Dermis blood vessel endothelial cell (primary cell): ENCODE measurements at regions not wholly inside any gene's neighbourhood (a gene's known extent, or its start where the extent isn't known, plus 50 kb on each side); places are given as distances from the start of the nearest gene placed in this dataset.
A peak's percentile ranks its signal among the peaks of the same experiment; 100 is the strongest.
"Not testable (repeated sequence)": the region's sequence is repeated elsewhere in the genome, so short reads cannot be mapped to it uniquely, and the experiment has no call there.

ENCODE experiments used
- DNase-seq: peaks from one replicate; pipeline ENCODE4 v3.0.0; 2010

DNA sequence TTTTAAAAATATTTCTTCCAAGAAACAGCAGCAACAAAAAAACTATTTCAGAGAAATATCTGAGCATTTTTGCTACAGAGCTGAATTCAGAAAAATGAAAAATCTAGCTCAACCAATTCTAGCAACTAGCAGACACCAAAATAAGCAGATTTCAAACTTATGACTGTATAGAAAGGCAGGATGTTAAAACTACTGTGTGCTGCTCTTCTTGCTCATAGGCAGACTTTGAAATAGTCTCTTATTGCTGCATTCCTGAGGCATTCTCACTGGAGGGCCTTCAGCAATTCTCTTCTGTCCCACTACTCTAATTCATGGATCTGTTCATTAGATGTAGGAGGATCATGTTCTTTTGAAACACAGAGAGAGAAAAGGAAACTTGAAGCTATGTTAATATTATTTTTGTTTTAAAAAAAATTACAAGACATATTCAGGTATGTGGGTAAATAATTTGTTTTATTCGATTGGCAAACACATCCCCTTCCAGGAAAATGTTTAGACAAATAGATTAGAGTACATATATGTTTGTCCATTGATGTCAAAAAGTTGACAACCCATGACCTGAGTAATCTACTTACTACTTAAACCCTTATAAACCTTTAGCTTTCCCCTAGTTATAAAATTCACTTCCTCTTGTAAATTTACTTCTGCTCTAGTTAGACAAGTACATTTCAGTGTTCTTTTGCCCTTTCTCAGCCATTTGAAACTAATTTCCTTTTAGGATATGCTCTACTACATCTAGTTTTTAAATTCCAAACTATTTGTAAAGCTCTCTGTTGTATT is 428.2 kb upstream of the POT1 start:
- DNase-seq, result peak; percentile 42

DNA sequence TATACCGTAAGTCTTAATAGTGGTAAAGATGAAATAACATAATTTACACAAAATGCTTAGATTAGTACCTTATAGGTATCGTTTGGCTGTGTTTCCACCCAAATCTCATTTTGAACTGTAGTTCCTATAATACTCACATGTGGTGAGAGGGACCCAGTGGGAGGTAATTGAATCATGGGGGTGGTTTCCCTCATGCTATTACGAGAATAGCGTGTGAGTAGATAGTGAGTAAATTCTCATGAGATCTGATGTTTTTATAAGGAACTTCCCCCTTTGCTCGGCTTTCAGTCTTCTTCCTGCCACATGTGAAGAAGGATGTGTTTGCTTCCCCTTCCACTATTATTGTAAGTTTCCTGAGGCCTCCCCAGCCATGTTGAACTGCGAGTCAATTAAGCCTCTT is 426.3 kb upstream of the POT1 start:
- DNase-seq, result peak; percentile 96

- peak; percentile 96 for DNase-seq
Measured at GRCh38 chr7:125347269-125347668, 417.6 kb upstream of the POT1 start.

GRCh38 chr7:125338110-125338509 is 408.5 kb upstream of the POT1 start:
- no peak for DNase-seq

DNA sequence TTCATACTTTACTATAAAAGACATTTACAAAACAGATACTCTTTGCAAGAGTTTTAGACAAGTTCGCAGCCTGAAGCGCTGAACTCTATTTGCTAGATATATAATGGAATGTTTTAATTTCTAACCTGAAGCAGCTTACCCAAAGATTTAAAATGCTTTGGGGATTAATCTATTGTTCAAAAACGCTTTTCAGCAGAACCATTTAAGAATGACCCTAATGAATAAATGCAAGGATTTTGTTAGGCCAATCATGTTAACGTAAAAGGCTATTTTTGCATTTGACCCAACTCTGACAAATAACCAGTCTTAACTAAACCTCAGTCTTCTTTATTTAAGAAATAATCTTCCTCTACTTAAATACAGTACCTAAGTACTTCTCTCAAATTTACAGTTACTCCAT is 406.7 kb upstream of the POT1 start:
- no peak for DNase-seq

- DNase-seq, result no peak
Measured at GRCh38 chr7:125326666-125327255, 397.1 kb upstream of the POT1 start.

DNA sequence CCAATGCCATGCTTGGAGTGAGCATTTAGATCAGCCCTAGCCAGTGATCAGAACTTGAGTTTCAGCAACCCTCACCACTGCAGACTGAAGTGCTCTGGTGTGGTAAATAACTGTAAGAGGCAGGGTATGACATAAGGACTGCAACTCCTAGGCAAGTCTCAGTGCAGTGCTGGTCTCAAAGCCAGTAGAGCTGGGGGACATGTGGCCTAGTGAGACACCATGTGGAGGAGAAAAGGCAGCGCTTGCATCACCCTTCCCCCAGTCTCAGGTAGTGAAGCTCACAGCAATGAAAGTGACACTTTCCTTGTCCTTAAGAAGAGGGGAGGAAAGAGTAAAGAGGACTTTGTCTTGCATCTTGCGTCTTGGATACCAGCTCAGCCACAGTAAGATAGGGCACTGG is 386.8 kb upstream of the POT1 start:
- peak; percentile 10 for DNase-seq

DNA sequence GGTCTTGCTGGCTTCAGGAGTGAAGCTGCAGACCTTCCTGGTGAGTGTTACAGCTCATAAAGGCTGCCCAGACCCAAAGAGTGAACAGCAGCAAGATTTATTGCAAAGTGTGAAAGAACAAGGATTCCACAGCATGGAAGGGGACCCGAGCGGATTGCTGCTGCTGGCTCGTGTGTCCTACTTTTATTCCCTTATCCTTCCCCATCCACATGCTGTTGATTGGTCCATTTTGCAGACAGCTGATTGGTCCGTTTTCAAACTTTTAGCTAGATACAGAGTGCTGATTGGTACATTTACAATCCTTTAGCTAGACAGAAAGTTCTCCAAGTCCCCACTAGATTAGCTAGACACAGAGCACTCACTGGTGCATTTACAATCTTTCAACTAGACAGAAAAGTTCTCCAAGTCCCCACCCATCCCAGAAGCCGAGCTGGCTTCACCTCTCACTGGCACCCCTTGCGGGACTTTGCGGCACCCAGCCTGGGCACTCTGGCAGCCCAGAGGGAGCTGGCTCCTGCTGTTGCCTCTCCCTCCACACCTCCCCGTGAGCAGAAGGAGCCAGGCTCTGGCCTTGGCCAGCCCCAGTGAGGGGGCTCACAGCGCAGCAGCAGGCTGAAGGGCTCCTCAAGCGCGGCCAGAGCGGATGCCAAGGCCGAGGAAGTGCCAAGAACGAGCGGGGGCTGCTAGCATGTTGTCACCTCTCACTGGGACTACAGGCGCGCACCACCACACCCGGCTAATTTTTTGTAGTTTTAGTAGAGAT is 369.6 kb upstream of the POT1 start:
- no peak for DNase-seq

GRCh38 chr7:125279961-125280360 is 350.3 kb upstream of the POT1 start:
- DNase-seq, result no peak

GRCh38 chr7:125278318-125278717 is 348.7 kb upstream of the POT1 start:
- no peak for DNase-seq

DNA sequence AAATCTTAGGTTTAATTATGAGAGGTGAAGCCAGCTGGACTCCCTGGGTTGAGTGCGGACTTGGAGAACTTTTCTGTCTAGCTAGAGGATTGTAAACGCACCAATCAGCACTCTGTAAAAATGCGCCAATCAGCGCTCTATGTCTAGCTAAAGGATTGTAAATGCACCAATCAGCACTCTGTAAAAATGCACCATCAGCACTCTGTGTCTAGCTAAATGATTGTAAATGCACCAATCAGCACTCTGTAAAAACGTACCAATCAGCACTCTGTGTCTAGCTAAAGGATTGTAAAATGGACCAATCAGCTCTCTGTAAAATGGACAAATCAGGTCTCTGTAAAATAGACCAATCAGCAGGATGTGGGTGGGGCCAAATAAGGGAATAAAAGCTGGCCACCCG is 345.1 kb upstream of the POT1 start:
- DNase-seq, result not testable (repeated sequence)

DNA sequence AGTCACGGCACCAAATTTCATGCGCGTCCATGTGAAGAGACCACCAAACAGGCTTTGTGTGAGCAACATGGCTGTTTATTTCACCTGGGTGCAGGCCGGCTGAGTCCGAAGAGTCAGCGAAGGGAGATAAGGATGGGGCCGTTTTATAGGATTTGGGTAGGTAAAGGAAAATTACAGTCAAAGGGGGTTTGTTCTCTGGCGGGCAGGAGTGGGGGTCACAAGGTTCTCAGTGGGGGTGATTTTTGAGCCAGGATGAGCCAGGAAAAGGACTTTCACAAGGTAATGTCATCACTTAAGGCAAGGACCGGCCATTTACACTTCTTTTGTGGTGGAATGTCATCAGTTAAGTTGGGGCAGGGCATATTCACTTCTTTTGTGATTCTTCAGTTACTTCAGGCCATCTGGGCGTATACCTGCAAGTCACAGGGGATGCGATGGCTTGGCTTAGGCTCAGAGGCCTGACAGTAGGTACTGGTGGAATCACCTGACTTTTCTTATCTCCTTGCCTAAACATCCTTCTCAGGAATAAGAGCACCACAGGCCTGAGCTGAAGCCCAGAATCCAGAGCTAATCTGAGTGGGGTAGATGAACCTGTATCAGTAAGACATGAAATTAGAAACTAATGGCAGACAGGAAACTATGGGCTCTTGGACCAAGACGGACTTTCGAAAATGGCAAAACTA is 334.7 kb upstream of the POT1 start:
- DNase-seq, result not testable (repeated sequence)

DNA sequence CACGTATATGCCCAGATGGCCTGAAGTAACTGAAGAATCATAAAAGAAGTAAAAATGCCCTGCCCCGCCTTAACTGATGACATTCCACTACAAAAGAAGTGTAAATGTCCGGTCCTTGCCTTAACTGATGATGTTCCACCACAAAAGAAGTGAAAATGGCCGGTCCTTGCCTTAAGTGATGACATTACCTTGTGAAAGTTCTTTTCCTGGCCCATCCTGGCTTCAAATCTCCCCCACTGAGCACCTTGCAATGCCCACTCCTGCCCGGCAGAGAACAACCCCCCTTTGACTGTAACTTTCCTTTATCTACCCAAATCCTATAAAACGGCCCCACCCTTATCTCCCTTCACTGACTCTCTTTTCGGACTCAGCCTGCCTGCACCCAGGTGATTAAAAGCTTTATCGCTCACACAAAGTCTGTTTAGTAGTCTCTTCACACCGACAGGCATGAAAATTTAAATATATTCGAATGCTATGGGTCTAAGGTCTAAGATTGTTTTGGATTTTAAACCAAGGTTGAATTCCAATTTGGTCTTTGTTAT is 329.3 kb upstream of the POT1 start:
- not testable (repeated sequence) for DNase-seq

GRCh38 chr7:125257617-125258016 is 328.0 kb upstream of the POT1 start:
- DNase-seq, result no peak

DNA sequence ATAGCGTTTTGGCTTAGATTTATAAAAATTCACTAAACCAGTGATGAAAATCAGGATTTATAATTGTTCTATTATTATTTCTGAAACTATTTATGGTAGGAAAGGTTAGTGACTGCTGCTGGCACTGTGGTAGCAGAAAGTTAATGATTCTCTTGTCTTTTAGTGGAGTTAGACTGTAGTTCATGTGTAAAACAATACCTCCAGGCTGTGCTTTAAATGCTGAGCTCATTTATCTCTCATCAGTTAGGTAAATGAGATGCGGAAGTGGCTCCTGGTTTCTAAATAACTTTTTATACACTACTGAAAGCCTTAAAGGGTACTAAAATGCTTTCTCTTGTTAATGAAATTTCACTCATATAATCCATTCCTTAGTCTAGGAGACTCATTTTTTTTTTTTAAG is 326.8 kb upstream of the POT1 start:
- DNase-seq, result no peak

GRCh38 chr7:125255810-125256209 is 326.2 kb upstream of the POT1 start:
- no peak for DNase-seq

GRCh38 chr7:125254566-125254965 is 324.9 kb upstream of the POT1 start:
- no peak for DNase-seq

GRCh38 chr7:125253452-125254190 is 324.0 kb upstream of the POT1 start:
- DNase-seq, result no peak

GRCh38 chr7:125247514-125248098 is 318.0 kb upstream of the POT1 start:
- no peak for DNase-seq

GRCh38 chr7:125246706-125247105 is 317.1 kb upstream of the POT1 start:
- no peak for DNase-seq

GRCh38 chr7:125241548-125241947 is 311.9 kb upstream of the POT1 start:
- DNase-seq, result no peak

DNA sequence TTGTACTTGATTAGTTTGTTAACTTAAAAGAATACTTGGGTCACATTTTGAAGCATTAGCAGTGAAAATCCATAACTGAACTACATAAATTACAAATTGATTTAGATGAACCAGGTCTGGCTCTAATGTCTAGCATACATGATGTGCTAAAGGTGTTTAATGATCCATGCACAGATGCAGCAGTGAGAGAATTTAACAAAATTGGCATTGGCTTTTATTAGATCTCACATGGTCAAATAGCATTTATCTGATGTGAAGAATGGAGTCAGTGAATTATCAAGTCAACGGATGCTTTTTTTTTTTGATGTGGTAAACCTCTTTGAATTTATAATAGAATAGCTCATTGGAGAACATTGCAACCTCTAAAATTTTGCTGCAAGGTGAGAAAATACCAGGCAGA is 293.0 kb upstream of the POT1 start:
- no peak for DNase-seq
